ENCODE measurements at regions not wholly inside any gene's neighbourhood (a gene's known extent, or its start where the extent isn't known, plus 50 kb on each side); places are given as distances from the start of the nearest gene placed in this dataset.

DNA sequence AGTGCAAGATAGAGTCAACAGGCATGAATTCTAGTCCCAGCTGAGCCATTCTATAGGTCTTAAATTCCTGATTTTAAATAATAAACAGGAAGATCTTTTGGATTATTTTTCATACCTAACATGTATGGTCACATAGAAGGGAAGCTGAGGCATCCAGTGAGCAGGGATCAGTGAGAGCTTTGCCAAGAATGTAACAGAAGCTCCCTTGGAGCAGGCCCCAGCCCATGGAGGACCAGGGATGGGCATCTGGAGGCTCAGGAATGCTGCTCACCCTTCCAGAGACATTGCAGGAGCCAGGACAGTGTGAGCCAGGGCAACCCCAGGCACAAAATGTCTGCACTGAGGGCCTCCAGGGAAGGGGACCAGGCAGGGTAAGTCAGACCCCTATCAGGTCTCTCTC lies 54.4 kb upstream of the KCND3 start:
- no peaks in the 10 kb centered on the region; a peak in 1 of 4 replicates for H3K27me3 ChIP-seq (replicated peaks in 1 of 2; ENCODE audit: control insufficient read depth in 2 of 2, insufficient read depth in 2 of 2, low read length in 1 of 2)
- H4K20me1 ChIP-seq (ENCODE audit: control insufficient read depth, insufficient read depth): no peaks in the 10 kb centered on the region
- H3K79me2 ChIP-seq (ENCODE audit: control insufficient read depth, insufficient read depth, low read length): no peaks in the 10 kb centered on the region
- H2AFZ ChIP-seq (ENCODE audit: control insufficient read depth, low read depth, low read length): no peak overlapping the region
- TF ChIP-seq GABPA (IDR thresholded peaks at IDR 0.05; ENCODE audit: low read depth) (no peak), TCF7 (IDR thresholded peaks at IDR 0.05; ENCODE audit: borderline replicate concordance) (no peak), CHD4 (IDR thresholded peaks at IDR 0.05) (no peak), TARDBP (IDR thresholded peaks at IDR 0.05; ENCODE audit: borderline replicate concordance) (no peak), BACH1 (IDR thresholded peaks at IDR 0.05; ENCODE audit: borderline replicate concordance) (no peak), IRF4 (IDR thresholded peaks at IDR 0.05; ENCODE audit: low read depth, low read length) (no peak), KDM1A (IDR thresholded peaks at IDR 0.05; ENCODE audit: borderline replicate concordance) (no peak), EZH2 (IDR thresholded peaks at IDR 0.05; ENCODE audit: borderline replicate concordance, control insufficient read depth, low read depth, low read length) (no peak), TCF12 (IDR thresholded peaks at IDR 0.05; ENCODE audit: low read depth, low read length) (no peak), ZNF592 (IDR thresholded peaks at IDR 0.05) (no peak), HDAC2 (IDR thresholded peaks at IDR 0.05) (no peak), EGR1 (IDR thresholded peaks at IDR 0.05; ENCODE audit: borderline replicate concordance in 1 of 2, low read depth in 2 of 2, low read length in 2 of 2) (no peak), MEF2A (IDR thresholded peaks at IDR 0.05; ENCODE audit: insufficient read depth, low read depth, low read length) (no peak)
- TF ChIP-seq, protein P1, sequence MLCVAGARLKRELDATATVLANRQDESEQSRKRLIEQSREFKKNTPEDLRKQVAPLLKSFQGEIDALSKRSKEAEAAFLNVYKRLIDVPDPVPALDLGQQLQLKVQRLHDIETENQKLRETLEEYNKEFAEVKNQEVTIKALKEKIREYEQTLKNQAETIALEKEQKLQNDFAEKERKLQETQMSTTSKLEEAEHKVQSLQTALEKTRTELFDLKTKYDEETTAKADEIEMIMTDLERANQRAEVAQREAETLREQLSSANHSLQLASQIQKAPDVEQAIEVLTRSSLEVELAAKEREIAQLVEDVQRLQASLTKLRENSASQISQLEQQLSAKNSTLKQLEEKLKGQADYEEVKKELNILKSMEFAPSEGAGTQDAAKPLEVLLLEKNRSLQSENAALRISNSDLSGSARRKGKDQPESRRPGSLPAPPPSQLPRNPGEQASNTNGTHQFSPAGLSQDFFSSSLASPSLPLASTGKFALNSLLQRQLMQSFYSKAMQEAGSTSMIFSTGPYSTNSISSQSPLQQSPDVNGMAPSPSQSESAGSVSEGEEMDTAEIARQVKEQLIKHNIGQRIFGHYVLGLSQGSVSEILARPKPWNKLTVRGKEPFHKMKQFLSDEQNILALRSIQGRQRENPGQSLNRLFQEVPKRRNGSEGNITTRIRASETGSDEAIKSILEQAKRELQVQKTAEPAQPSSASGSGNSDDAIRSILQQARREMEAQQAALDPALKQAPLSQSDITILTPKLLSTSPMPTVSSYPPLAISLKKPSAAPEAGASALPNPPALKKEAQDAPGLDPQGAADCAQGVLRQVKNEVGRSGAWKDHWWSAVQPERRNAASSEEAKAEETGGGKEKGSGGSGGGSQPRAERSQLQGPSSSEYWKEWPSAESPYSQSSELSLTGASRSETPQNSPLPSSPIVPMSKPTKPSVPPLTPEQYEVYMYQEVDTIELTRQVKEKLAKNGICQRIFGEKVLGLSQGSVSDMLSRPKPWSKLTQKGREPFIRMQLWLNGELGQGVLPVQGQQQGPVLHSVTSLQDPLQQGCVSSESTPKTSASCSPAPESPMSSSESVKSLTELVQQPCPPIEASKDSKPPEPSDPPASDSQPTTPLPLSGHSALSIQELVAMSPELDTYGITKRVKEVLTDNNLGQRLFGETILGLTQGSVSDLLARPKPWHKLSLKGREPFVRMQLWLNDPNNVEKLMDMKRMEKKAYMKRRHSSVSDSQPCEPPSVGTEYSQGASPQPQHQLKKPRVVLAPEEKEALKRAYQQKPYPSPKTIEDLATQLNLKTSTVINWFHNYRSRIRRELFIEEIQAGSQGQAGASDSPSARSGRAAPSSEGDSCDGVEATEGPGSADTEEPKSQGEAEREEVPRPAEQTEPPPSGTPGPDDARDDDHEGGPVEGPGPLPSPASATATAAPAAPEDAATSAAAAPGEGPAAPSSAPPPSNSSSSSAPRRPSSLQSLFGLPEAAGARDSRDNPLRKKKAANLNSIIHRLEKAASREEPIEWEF (IDR thresholded peaks at IDR 0.05; ENCODE audit: insufficient replicate concordance, low read depth, low read length): no peak
- POLR2A ChIA-PET: no interaction called here
- no peak overlapping the region for H3K4me2 ChIP-seq (ENCODE audit: control insufficient read depth, insufficient read depth)
- BruUV-seq (replicated peaks): no TSS peak
- ATAC-seq: no peak
- CTCF ChIA-PET: no interaction called here
- H3K9me3 ChIP-seq (replicated peaks; ENCODE audit: control insufficient read depth, insufficient read depth, low read length): no peaks in the 10 kb centered on the region
- no peak overlapping the region for H3K9ac ChIP-seq (ENCODE audit: control insufficient read depth, insufficient read depth, low read length)
- DNase-seq (ENCODE audit: low read depth, low spot score): no peak
- H3K27ac ChIP-seq (ENCODE audit: control insufficient read depth, insufficient read depth): no peak overlapping the region
- in situ Hi-C loops (cut with MboI) (no loop called here), intact Hi-C loops (cut with micrococcal nuclease; ENCODE audit: unreplicated experiment) (no loop called here)
- RAD21 ChIA-PET (ENCODE audit: unreplicated experiment): no interaction called here
- H3K36me3 ChIP-seq (ENCODE audit: control insufficient read depth in 2 of 2, insufficient read depth in 2 of 2, low read length in 1 of 2): no peaks in the 10 kb centered on the region
- peaks cover 3% of the 10 kb centered on the region; the same call in 1 of the 2 replicates for H3K4me1 ChIP-seq (ENCODE audit: control insufficient read depth, insufficient read depth, low read length)
- H3K4me3 ChIP-seq: no peak overlapping the region
- SMC1A ChIA-PET (ENCODE audit: uncharacterized antibody, unreplicated experiment): no interaction called here
- FAIRE-seq: no peak

Measured in GM12878 (cell line).